H9 (cell line): ENCODE measurements at regions not wholly inside any gene's neighbourhood (a gene's known extent, or its start where the extent isn't known, plus 50 kb on each side); places are given as distances from the start of the nearest gene placed in this dataset.

Experiments used
- DNase-seq: peaks from one replicate; pipeline ENCODE4 v3.0.0-alpha.2; 2017
- H2AFZ ChIP-seq: one replicate; pipeline ENCODE4 v1.6.1; 2013; ENCODE audit warnings: mild to moderate bottlenecking, low read length, control low read depth, moderate library complexity
- H2AK5ac ChIP-seq: 2 replicates; pipeline ENCODE4 v1.6.1; 2013; ENCODE audit warnings: low read length, control low read depth, mixed read lengths; ENCODE audit not compliant: insufficient read length
- H2BK120ac ChIP-seq: one replicate; pipeline ENCODE4 v1.6.1; 2013; ENCODE audit warnings: low read depth, mild to moderate bottlenecking, low read length, control low read depth, inconsistent platforms; ENCODE audit not compliant: poor library complexity, severe bottlenecking
- H2BK12ac ChIP-seq: 2 replicates; pipeline ENCODE4 v1.6.1; 2013; ENCODE audit warnings: low read length, control low read depth, mixed read lengths, low read depth; ENCODE audit not compliant: insufficient read length
- H2BK15ac ChIP-seq: 2 replicates; pipeline ENCODE4 v1.6.1; 2013; ENCODE audit warnings: low read depth, low read length, control low read depth
- H2BK20ac ChIP-seq: one replicate; pipeline ENCODE4 v1.6.1; 2013; ENCODE audit warnings: low read depth, mild to moderate bottlenecking, low read length, control low read depth, inconsistent platforms; ENCODE audit not compliant: poor library complexity, severe bottlenecking
- H2BK5ac ChIP-seq: 2 replicates; pipeline ENCODE4 v1.6.1; 2013; ENCODE audit warnings: low read length, control low read depth, mixed read lengths; ENCODE audit not compliant: insufficient read length
- H3K14ac ChIP-seq: 2 replicates; pipeline ENCODE4 v1.6.1; 2013; ENCODE audit warnings: low read length, control low read depth; ENCODE audit not compliant: insufficient read depth
- H3K18ac ChIP-seq: 2 replicates; pipeline ENCODE4 v1.6.1; 2013; ENCODE audit warnings: low read depth, mild to moderate bottlenecking, mixed read lengths, low read length, control low read depth; ENCODE audit not compliant: insufficient read length
- H3K23ac ChIP-seq: 2 replicates; pipeline ENCODE4 v1.6.1; 2013; ENCODE audit warnings: low read length, control low read depth, mixed read lengths, low read depth; ENCODE audit not compliant: insufficient read length
- H3K23me2 ChIP-seq: 2 replicates; pipeline ENCODE4 v1.6.1; 2013; ENCODE audit warnings: low read depth, mild to moderate bottlenecking, mixed read lengths, low read length, control low read depth; ENCODE audit not compliant: insufficient read length, poor library complexity, severe bottlenecking
- H3K27ac ChIP-seq: 2 replicates; pipeline ENCODE4 v1.5.1; 2013; ENCODE audit warnings: low read length, control low read depth, mixed read lengths, low read depth; ENCODE audit not compliant: insufficient read length
- H3K27me3 ChIP-seq: 2 replicates; pipeline ENCODE4 v1.6.1; 2013; ENCODE audit warnings: low read length, control low read depth, inconsistent platforms; ENCODE audit not compliant: insufficient read depth
- H3K4ac ChIP-seq: 2 replicates; pipeline ENCODE4 v1.6.1; 2013; ENCODE audit warnings: low read depth, mild to moderate bottlenecking, control low read depth, inconsistent platforms, low read length, moderate library complexity
- H3K4me1 ChIP-seq: 2 replicates; pipeline ENCODE4 v1.6.1; 2013; ENCODE audit warnings: low read length, control low read depth, inconsistent platforms; ENCODE audit not compliant: insufficient read depth
- H3K4me2 ChIP-seq: 2 replicates; pipeline ENCODE4 v1.6.1; 2013; ENCODE audit warnings: low read length, control low read depth, mixed read lengths; ENCODE audit not compliant: insufficient read length, insufficient read depth
- H3K56ac ChIP-seq: 2 replicates; pipeline ENCODE4 v1.6.1; 2013; ENCODE audit warnings: low read depth, mild to moderate bottlenecking, mixed read lengths, low read length, control low read depth; ENCODE audit not compliant: insufficient read length
- H3K79me1 ChIP-seq: 2 replicates; pipeline ENCODE4 v1.6.1; 2013; ENCODE audit warnings: low read depth, mild to moderate bottlenecking, moderate library complexity, low read length, control low read depth, inconsistent platforms; ENCODE audit not compliant: insufficient read depth, poor library complexity, severe bottlenecking
- H3K79me2 ChIP-seq: 2 replicates; pipeline ENCODE4 v1.6.1; 2013; ENCODE audit warnings: low read length, control low read depth, inconsistent platforms; ENCODE audit not compliant: insufficient read depth
- H3K9ac ChIP-seq: 2 replicates; pipeline ENCODE4 v1.6.1; 2013; ENCODE audit warnings: low read length, control low read depth, mixed read lengths; ENCODE audit not compliant: insufficient read length; ENCODE audit errors: extremely low read depth
- H3K9me3 ChIP-seq: one replicate; pipeline ENCODE4 v1.6.1; 2013; ENCODE audit warnings: low read depth, low read length, inconsistent platforms; ENCODE audit not compliant: control insufficient read depth
- H3T11ph ChIP-seq: one replicate; pipeline ENCODE4 v1.6.1; 2013; ENCODE audit warnings: mild to moderate bottlenecking, low read length, control low read depth, inconsistent platforms
- H4K20me1 ChIP-seq: one replicate; pipeline ENCODE4 v1.6.1; 2013; ENCODE audit not compliant: control insufficient read depth, insufficient read length, insufficient read depth
- H4K5ac ChIP-seq: 2 replicates; pipeline ENCODE4 v1.6.1; 2013; ENCODE audit warnings: low read depth, mild to moderate bottlenecking, mixed read lengths, low read length, control low read depth; ENCODE audit not compliant: insufficient read length
- H4K8ac ChIP-seq: replicated peaks from 2 replicates; pipeline ENCODE4 v1.6.1; 2013; ENCODE audit warnings: low read length, control low read depth, mixed read lengths, low read depth; ENCODE audit not compliant: insufficient read length
- H4K91ac ChIP-seq: 2 replicates; pipeline ENCODE4 v1.6.1; 2013; ENCODE audit warnings: low read depth, mild to moderate bottlenecking, moderate library complexity, mixed read lengths, low read length, control low read depth; ENCODE audit not compliant: insufficient read length
- H3K27ac Mint-ChIP-seq, 3 experiments: 2 replicates in 2 of 3; 3 replicates in 1 of 3; pipeline ENCODE4 v1.8.0; 2020 to 2021; ENCODE audit warnings: mixed read lengths in 3 of 3, mild to moderate bottlenecking in 1 of 3, moderate library complexity in 1 of 3
- H3K27me3 Mint-ChIP-seq: 2 replicates; pipeline ENCODE4 v1.8.0; 2021; ENCODE audit warnings: low read depth, mild to moderate bottlenecking, moderate library complexity, mixed read lengths
- H3K36me3 Mint-ChIP-seq, 3 experiments: 2 replicates in 2 of 3; 3 replicates in 1 of 3; pipeline ENCODE4 v1.8.0; 2020 to 2021; ENCODE audit warnings: low read depth in 3 of 3, mixed read lengths in 3 of 3; ENCODE audit not compliant: insufficient read depth in 1 of 3
- H3K4me1 Mint-ChIP-seq, 2 experiments: 2 replicates each; pipeline ENCODE4 v1.8.0; 2020; ENCODE audit warnings: mixed read lengths in 2 of 2
- H3K4me3 Mint-ChIP-seq, 2 experiments: 2 replicates in 1 of 2; 3 replicates in 1 of 2; pipeline ENCODE4 v1.8.0; 2020 to 2021; ENCODE audit warnings: mild to moderate bottlenecking in 2 of 2, mixed read lengths in 2 of 2, moderate library complexity in 1 of 2
- H3K9me3 Mint-ChIP-seq, 2 experiments: 2 replicates in 1 of 2; 3 replicates in 1 of 2; pipeline ENCODE4 v1.8.0; 2020; ENCODE audit warnings: mild to moderate bottlenecking in 2 of 2, mixed read lengths in 2 of 2, moderate library complexity in 1 of 2
- CTCF ChIP-seq: fragments of 200-600 bp; sonication (generic); conservative IDR thresholded peaks from 3 replicates; pipeline ENCODE4 v1.8.0; 2021; ENCODE audit warnings: antibody characterized with exemption, mild to moderate bottlenecking
- WGBS: extraction: QIAGEN DNeasy Blood & Tissue Kit; methylation state at CpG from one replicate; pipeline ENCODE4 v1.1.7; 2013; ENCODE audit warnings: missing lambda C conversion rate, low lambda C conversion rate, mixed read lengths; ENCODE audit not compliant: insufficient read length; ENCODE audit errors: extremely low coverage; 5-methylcytosine and 5-hydroxymethylcytosine counted together

- H3T11ph ChIP-seq: no peak overlapping the region
- H3K23me2 ChIP-seq: no peaks in the 10 kb centered on the region
- no peak overlapping the region for H2BK15ac ChIP-seq
- TF ChIP-seq CTCF: no peak
- no peak overlapping the region for H3K56ac ChIP-seq
- H4K91ac ChIP-seq: no peak overlapping the region
- H3K4me2 ChIP-seq: no peak overlapping the region
- no peak overlapping the region for H3K27ac ChIP-seq
- no peak overlapping the region for H4K8ac ChIP-seq
- no peaks in the 10 kb centered on the region for H3K4me1 ChIP-seq
- H4K20me1 ChIP-seq: no peaks in the 10 kb centered on the region
- DNase-seq: no peak
- Mint-ChIP-seq H3K27ac (no peak overlapping the region), H3K4me3 (no peak overlapping the region), H3K9me3 (no peaks in the 10 kb centered on the region; a peak in 1 of 5 replicates), H3K4me1 (peaks cover 20 to 21% of the 10 kb centered on the region in 2 experiments), H3K27me3 (peaks cover 4% of the 10 kb centered on the region), H3K36me3 (no peaks in the 10 kb centered on the region; a peak in 1 of 7 replicates)
- no peak overlapping the region for H3K14ac ChIP-seq
- no peak overlapping the region for H2BK120ac ChIP-seq
- H2AK5ac ChIP-seq: no peak overlapping the region
- no peak overlapping the region for H2BK20ac ChIP-seq
- H3K79me2 ChIP-seq: no peaks in the 10 kb centered on the region
- H2BK12ac ChIP-seq: no peak overlapping the region
- no peaks in the 10 kb centered on the region for H3K27me3 ChIP-seq
- H3K4ac ChIP-seq: no peak overlapping the region
- H3K9me3 ChIP-seq: no peaks in the 10 kb centered on the region
- no peak overlapping the region for H2AFZ ChIP-seq
- no peak overlapping the region for H3K9ac ChIP-seq
- no peak overlapping the region for H3K23ac ChIP-seq
- H3K79me1 ChIP-seq: no peaks in the 10 kb centered on the region
- no peak overlapping the region for H4K5ac ChIP-seq
- no peak overlapping the region for H2BK5ac ChIP-seq
- H3K18ac ChIP-seq: no peak overlapping the region
- no CpG with 5 or more reads among the region's 9 CpGs for WGBS
Measured at GRCh38 chr1:14102180-14102579, 402.2 kb downstream of the PRDM2 start.
